PC-3 (cell line): ENCODE measurements at regions not wholly inside any gene's neighbourhood (a gene's known extent, or its start where the extent isn't known, plus 50 kb on each side); places are given as distances from the start of the nearest gene placed in this dataset.

ENCODE experiments used
- ATAC-seq: fragments of 200-7000 bp; cut with Tn5 transposase; 2 replicates; pipeline ENCODE4 v1.9.1; 2020; ENCODE audit warnings: mild to moderate bottlenecking, moderate library complexity
- BruUV-seq: library from RNA; stranded (reverse); fragments of 400-500 nt; replicated peaks from 2 replicates; lab custom pipeline; 2021; lab: Mats Ljungman, UMichigan
- CTCF ChIA-PET: fragments of 300-600 bp; sonication (Branson Sonifier 250); formaldehyde crosslinking; loops from one replicate; lab custom pipeline; 2022; ENCODE audit warnings: antibody characterized with exemption; lab: Charles Lee
- POLR2A ChIA-PET: fragments of 300-600 bp; sonication (Branson Sonifier 250); formaldehyde crosslinking; loops from one replicate; lab custom pipeline; 2022; ENCODE audit warnings: antibody characterized with exemption; ENCODE audit not compliant: unreplicated experiment; lab: Charles Lee
- DNase-seq: peaks from one replicate; pipeline ENCODE4 v3.0.0-alpha.2; 2015
- H2AFZ ChIP-seq: fragments of 300-600 bp; sonication (generic); 2 replicates; pipeline ENCODE4 v1.6.0; 2016; ENCODE audit warnings: antibody characterized with exemption, low read length
- H3F3A ChIP-seq: fragments of 300-600 bp; sonication (generic); one replicate; pipeline ENCODE4 v1.6.0; 2017; ENCODE audit warnings: antibody characterized with exemption, low read length, control low read depth, mild to moderate bottlenecking; ENCODE audit not compliant: unreplicated experiment
- H3K27ac ChIP-seq: fragments of 300-600 bp; sonication (generic); 2 replicates; pipeline ENCODE4 v1.5.1; 2016; ENCODE audit warnings: mild to moderate bottlenecking, low read length
- H3K27me3 ChIP-seq: fragments of 300-600 bp; sonication (generic); 2 replicates; pipeline ENCODE4 v1.6.1; 2016; ENCODE audit warnings: low read length, mixed read lengths
- H3K36me3 ChIP-seq: fragments of 300-600 bp; sonication (generic); 2 replicates; pipeline ENCODE4 v1.6.1; 2016; ENCODE audit warnings: low read depth, mixed run types, low read length, mixed read lengths
- H3K4me1 ChIP-seq: fragments of 300-600 bp; sonication (generic); 2 replicates; pipeline ENCODE4 v1.5.1; 2016; ENCODE audit warnings: low read length; ENCODE audit not compliant: insufficient read depth
- H3K4me2 ChIP-seq: fragments of 300-600 bp; sonication (generic); 2 replicates; pipeline ENCODE4 v1.6.0; 2016; ENCODE audit warnings: low read length
- H3K4me3 ChIP-seq: fragments of 300-600 bp; sonication (generic); 2 replicates; pipeline ENCODE4 v1.5.1; 2016; ENCODE audit warnings: mild to moderate bottlenecking, low read length, mixed read lengths
- H3K79me2 ChIP-seq: fragments of 300-600 bp; sonication (generic); 2 replicates; pipeline ENCODE4 v1.6.1; 2017; ENCODE audit warnings: low read length, mixed read lengths
- H3K9ac ChIP-seq: fragments of 300-600 bp; sonication (generic); 2 replicates; pipeline ENCODE4 v1.6.0; 2016; ENCODE audit warnings: mild to moderate bottlenecking, low read length
- H3K9me2 ChIP-seq: fragments of 300-600 bp; sonication (generic); replicated peaks from 2 replicates; pipeline ENCODE4 v1.6.1; 2016; ENCODE audit warnings: mixed run types, low read length, mixed read lengths
- H3K9me3 ChIP-seq: fragments of 300-600 bp; sonication (generic); 2 replicates; pipeline ENCODE4 v1.6.1; 2016; ENCODE audit warnings: low read length, mixed read lengths
- H4K20me1 ChIP-seq: fragments of 300-600 bp; sonication (generic); 2 replicates; pipeline ENCODE4 v1.6.1; 2016; ENCODE audit warnings: low read length, mixed read lengths
- CTCF ChIP-seq: fragments of 300-600 bp; sonication (generic); conservative IDR thresholded peaks from 2 replicates; pipeline ENCODE4 v1.5.1; 2017; ENCODE audit warnings: antibody characterized with exemption, low read depth, mild to moderate bottlenecking, low read length
- EZH2 ChIP-seq: fragments of 300-600 bp; sonication (generic); IDR thresholded peaks from one replicate; pipeline ENCODE4 v1.6.1; 2017; ENCODE audit warnings: antibody characterized with exemption, mild to moderate bottlenecking, low read length; ENCODE audit not compliant: unreplicated experiment
- EZH2phosphoT487 ChIP-seq: fragments of 300-600 bp; sonication (generic); IDR thresholded peaks from 2 replicates; pipeline ENCODE4 v1.6.1; 2018; ENCODE audit warnings: mild to moderate bottlenecking, antibody characterized with exemption, low read length, borderline replicate concordance
- intact Hi-C: fragments of 100-400 bp; cut with micrococcal nuclease; formaldehyde crosslinking; loops from 2 replicates; pipeline ENCODE4 v1.9.0; 2023

DNA sequence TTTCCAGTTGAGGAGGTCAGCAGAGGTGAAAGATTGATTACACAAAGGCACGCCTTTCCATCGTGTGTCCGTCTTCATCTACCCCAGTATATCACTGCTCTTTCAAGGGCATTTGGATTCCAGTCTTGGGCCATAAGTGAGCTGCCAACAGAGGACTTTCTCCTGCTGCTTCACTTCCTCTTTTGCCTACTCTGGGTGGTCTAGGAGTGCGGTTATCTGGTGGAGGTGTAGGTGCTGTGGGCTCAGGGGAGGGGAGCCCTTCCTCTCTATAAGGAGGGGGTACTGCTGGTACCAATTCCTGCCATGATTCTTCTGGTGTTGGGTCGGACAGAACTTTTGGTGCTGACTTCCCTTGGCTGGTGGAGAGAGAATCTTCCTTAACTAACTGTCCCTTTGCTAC is 83.1 kb upstream of the VEPH1 start:
- CTCF ChIA-PET: no interaction called here
- no peak overlapping the region for H3K9ac ChIP-seq
- H4K20me1 ChIP-seq: no peaks in the 10 kb centered on the region
- no peaks in the 10 kb centered on the region for H3F3A ChIP-seq
- H3K36me3 ChIP-seq: no peaks in the 10 kb centered on the region
- TF ChIP-seq EZH2phosphoT487 (no peak), CTCF (no peak), EZH2 (no peak)
- POLR2A ChIA-PET: no interaction called here
- ATAC-seq (no peak), DNase-seq (no peak)
- no TSS peak for BruUV-seq
- H3K79me2 ChIP-seq: no peaks in the 10 kb centered on the region
- intact Hi-C loops: no loop called here
- no peaks in the 10 kb centered on the region for H3K9me3 ChIP-seq
- no peak overlapping the region for H2AFZ ChIP-seq
- no peaks in the 10 kb centered on the region for H3K27me3 ChIP-seq
- H3K4me2 ChIP-seq: no peak overlapping the region
- no peaks in the 10 kb centered on the region for H3K9me2 ChIP-seq
- no peak overlapping the region for H3K27ac ChIP-seq
- no peaks in the 10 kb centered on the region for H3K4me1 ChIP-seq
- H3K4me3 ChIP-seq: no peak overlapping the region

DNA sequence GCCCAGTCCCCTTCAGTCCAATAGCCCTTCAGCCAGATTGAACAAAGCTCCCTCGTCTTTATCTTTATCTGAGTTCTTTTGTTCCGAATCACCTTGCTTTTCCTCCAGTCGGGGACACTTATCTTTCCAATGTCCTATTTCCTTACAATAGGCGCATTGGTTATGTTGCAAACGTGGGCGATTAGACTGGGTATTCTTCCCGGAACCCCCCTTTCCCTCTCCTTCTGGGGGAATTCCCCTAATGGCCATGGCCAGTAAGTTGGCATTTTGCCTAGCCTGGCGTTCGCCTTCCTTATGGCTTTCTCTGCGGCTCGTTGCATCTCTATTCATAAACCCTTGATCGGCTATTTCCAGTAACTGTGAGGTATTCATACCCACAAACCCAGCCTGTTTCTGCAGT is 82.2 kb upstream of the VEPH1 start:
- TF ChIP-seq EZH2phosphoT487 (no peak), EZH2 (no peak), CTCF (no peak)
- H3K27me3 ChIP-seq: no peaks in the 10 kb centered on the region
- H3K4me2 ChIP-seq: no peak overlapping the region
- no peaks in the 10 kb centered on the region for H3K4me1 ChIP-seq
- intact Hi-C loops: no loop called here
- no peaks in the 10 kb centered on the region for H3K9me2 ChIP-seq
- CTCF ChIA-PET: no interaction called here
- ATAC-seq: no peak
- DNase-seq: no peak
- no peaks in the 10 kb centered on the region for H3K79me2 ChIP-seq
- H3K27ac ChIP-seq: no peak overlapping the region
- H3K9me3 ChIP-seq: no peaks in the 10 kb centered on the region
- no peaks in the 10 kb centered on the region for H3K36me3 ChIP-seq
- no peaks in the 10 kb centered on the region for H3F3A ChIP-seq
- H3K9ac ChIP-seq: no peak overlapping the region
- no peak overlapping the region for H3K4me3 ChIP-seq
- no peaks in the 10 kb centered on the region for H4K20me1 ChIP-seq
- no TSS peak for BruUV-seq
- H2AFZ ChIP-seq: no peak overlapping the region
- POLR2A ChIA-PET: no interaction called here

- H3K36me3 ChIP-seq: no peaks in the 10 kb centered on the region
- ChIA-PET POLR2A (no interaction called here), CTCF (no interaction called here)
- no peaks in the 10 kb centered on the region for H3F3A ChIP-seq
- intact Hi-C loops: no loop called here
- ATAC-seq (no peak), DNase-seq (no peak)
- H3K79me2 ChIP-seq: no peaks in the 10 kb centered on the region
- no peaks in the 10 kb centered on the region for H3K4me1 ChIP-seq
- no peaks in the 10 kb centered on the region for H4K20me1 ChIP-seq
- H3K27ac ChIP-seq: no peak overlapping the region
- no peaks in the 10 kb centered on the region for H3K9me2 ChIP-seq
- TF ChIP-seq EZH2phosphoT487 (no peak), CTCF (no peak), EZH2 (no peak)
- no TSS peak for BruUV-seq
- no peak overlapping the region for H3K4me2 ChIP-seq
- no peak overlapping the region for H3K9ac ChIP-seq
- no peaks in the 10 kb centered on the region for H3K27me3 ChIP-seq
- no peak overlapping the region for H3K4me3 ChIP-seq
- no peak overlapping the region for H2AFZ ChIP-seq
- no peaks in the 10 kb centered on the region for H3K9me3 ChIP-seq
Observed at GRCh38 chr3:157582637-157582973, 79.4 kb upstream of the VEPH1 start.
